ENCODE measurements at regions not wholly inside any gene's neighbourhood (a gene's known extent, or its start where the extent isn't known, plus 50 kb on each side); places are given as distances from the start of the nearest gene placed in this dataset.
"Not testable (repeated sequence)": the region's sequence is repeated elsewhere in the genome, so short reads cannot be mapped to it uniquely, and the experiment has no call there.

GRCh38 chr6:105874835-105875626, 211.1 kb upstream of the PRDM1 start:
- no peak for DNase-seq

GRCh38 chr6:105873799-105874198, 212.3 kb upstream of the PRDM1 start:
- no peak for DNase-seq

- no peak for DNase-seq
These were observed 212.9 kb upstream of the PRDM1 start for GRCh38 chr6:105873211-105873704.

- no peak for DNase-seq
These were observed 213.9 kb upstream of the PRDM1 start for GRCh38 chr6:105872249-105872648.

GRCh38 chr6:105871542-105871941, 214.6 kb upstream of the PRDM1 start:
- DNase-seq = no peak

GRCh38 chr6:105869835-105870440, 216.2 kb upstream of the PRDM1 start:
- DNase-seq = no peak

- no peak for DNase-seq
These were observed 217.2 kb upstream of the PRDM1 start for GRCh38 chr6:105868823-105869460.

GRCh38 chr6:105867821-105868220, 218.3 kb upstream of the PRDM1 start:
- DNase-seq = no peak

GRCh38 chr6:105867277-105867676, 218.9 kb upstream of the PRDM1 start:
- DNase-seq = no peak

GRCh38 chr6:105862936-105863607, 223.1 kb upstream of the PRDM1 start:
- DNase-seq = no peak

- DNase-seq = not testable (repeated sequence)
These were observed 225.2 kb upstream of the PRDM1 start for GRCh38 chr6:105860927-105861326.

GRCh38 chr6:105859457-105859856, 226.7 kb upstream of the PRDM1 start:
- DNase-seq = no peak

- not testable (repeated sequence) for DNase-seq
These were observed 227.5 kb upstream of the PRDM1 start for GRCh38 chr6:105858639-105859038.

GRCh38 chr6:105855433-105855832, 230.7 kb upstream of the PRDM1 start:
- DNase-seq = no peak

GRCh38 chr6:105853979-105854378, 232.2 kb upstream of the PRDM1 start:
- DNase-seq = not testable (repeated sequence)

GRCh38 chr6:105851606-105852005, 234.5 kb upstream of the PRDM1 start:
- DNase-seq = no peak

GRCh38 chr6:105851113-105851580, 235.0 kb upstream of the PRDM1 start:
- DNase-seq = no peak

- no peak for DNase-seq
These were observed 235.6 kb upstream of the PRDM1 start for GRCh38 chr6:105850261-105851112.

- no peak for DNase-seq
These were observed 236.4 kb upstream of the PRDM1 start for GRCh38 chr6:105849746-105850145.

- DNase-seq = no peak
These were observed 238.7 kb upstream of the PRDM1 start for GRCh38 chr6:105847433-105847832.

GRCh38 chr6:105844275-105844883, 241.8 kb upstream of the PRDM1 start:
- DNase-seq = no peak

- no peak for DNase-seq
These were observed 246.9 kb upstream of the PRDM1 start for GRCh38 chr6:105839266-105839665.

Measured in activated naive CD4-positive, alpha-beta T cell (primary cell).